Stimulated activated memory B cell treated with anti-CD40 and anti-IgM and Interleukin-4, amounts not matched to agents 10 μg/mL and 1 μg/mL and 100 μg/mL, for 72 hours (primary cell): ENCODE measurements at regions not wholly inside any gene's neighbourhood (a gene's known extent, or its start where the extent isn't known, plus 50 kb on each side); places are given as distances from the start of the nearest gene placed in this dataset.
A peak's percentile ranks its signal among the peaks of the same experiment; 100 is the strongest.

ENCODE experiments used
- ATAC-seq: fragments of 150-1000 bp; cut with Tn5 transposase; 2 replicates; pipeline ENCODE4 v1.10.0; 2021
- H3K27ac Mint-ChIP-seq: one replicate; pipeline ENCODE4 v1.8.0; 2022; ENCODE audit warnings: mild to moderate bottlenecking, mixed read lengths
- H3K27me3 Mint-ChIP-seq: one replicate; pipeline ENCODE4 v1.8.0; 2022; ENCODE audit warnings: mixed read lengths
- H3K36me3 Mint-ChIP-seq: one replicate; pipeline ENCODE4 v1.8.0; 2022; ENCODE audit warnings: mixed read lengths
- H3K4me1 Mint-ChIP-seq: one replicate; pipeline ENCODE4 v1.8.0; 2022; ENCODE audit warnings: mixed read lengths
- H3K4me3 Mint-ChIP-seq: one replicate; pipeline ENCODE4 v1.8.0; 2022; ENCODE audit warnings: mild to moderate bottlenecking, moderate library complexity, mixed read lengths
- H3K9me3 Mint-ChIP-seq: one replicate; pipeline ENCODE4 v1.8.0; 2022; ENCODE audit warnings: mixed read lengths

GRCh38 chr1:208600456-208601190, 356.4 kb upstream of the PLXNA2 start:
- ATAC-seq = no peak
- Mint-ChIP-seq H3K27ac (no peak overlapping the region), H3K36me3 (no peaks in the 10 kb centered on the region), H3K4me3 (no peak overlapping the region), H3K27me3 (no peaks in the 10 kb centered on the region), H3K4me1 (peaks cover 7% of the 10 kb centered on the region), H3K9me3 (no peaks in the 10 kb centered on the region)

- Mint-ChIP-seq H3K9me3 (no peaks in the 10 kb centered on the region), H3K27ac (no peak overlapping the region), H3K4me3 (no peak overlapping the region), H3K4me1 (peaks cover 7% of the 10 kb centered on the region), H3K36me3 (no peaks in the 10 kb centered on the region), H3K27me3 (no peaks in the 10 kb centered on the region)
- no peak for ATAC-seq
These were observed 357.4 kb upstream of the PLXNA2 start for GRCh38 chr1:208601561-208601960.

GRCh38 chr1:208603721-208604120, 359.5 kb upstream of the PLXNA2 start:
- Mint-ChIP-seq H3K36me3 (no peaks in the 10 kb centered on the region), H3K4me1 (peaks cover 7% of the 10 kb centered on the region), H3K9me3 (no peaks in the 10 kb centered on the region), H3K4me3 (no peak overlapping the region), H3K27me3 (no peaks in the 10 kb centered on the region), H3K27ac (no peak overlapping the region)
- ATAC-seq = no peak

- no peak overlapping the region for H3K27ac Mint-ChIP-seq
- H3K27me3 Mint-ChIP-seq = no peaks in the 10 kb centered on the region
- H3K4me1 Mint-ChIP-seq = peaks cover 7% of the 10 kb centered on the region
- peak; percentile 40 for ATAC-seq
- no peaks in the 10 kb centered on the region for H3K36me3 Mint-ChIP-seq
- H3K4me3 Mint-ChIP-seq = no peak overlapping the region
- H3K9me3 Mint-ChIP-seq = no peaks in the 10 kb centered on the region
These were observed 360.1 kb upstream of the PLXNA2 start for GRCh38 chr1:208604295-208604694.

GRCh38 chr1:208606959-208607358, 362.8 kb upstream of the PLXNA2 start:
- ATAC-seq = no peak
- Mint-ChIP-seq H3K4me1 (peaks cover 7% of the 10 kb centered on the region), H3K4me3 (no peak overlapping the region), H3K36me3 (no peaks in the 10 kb centered on the region), H3K9me3 (no peaks in the 10 kb centered on the region), H3K27me3 (no peaks in the 10 kb centered on the region), H3K27ac (no peak overlapping the region)

- ATAC-seq = no peak
- no peak overlapping the region for H3K4me3 Mint-ChIP-seq
- no peak overlapping the region for H3K27ac Mint-ChIP-seq
- peaks cover 7% of the 10 kb centered on the region for H3K4me1 Mint-ChIP-seq
- no peaks in the 10 kb centered on the region for H3K9me3 Mint-ChIP-seq
- H3K27me3 Mint-ChIP-seq = no peaks in the 10 kb centered on the region
- H3K36me3 Mint-ChIP-seq = no peaks in the 10 kb centered on the region
These were observed 363.4 kb upstream of the PLXNA2 start for GRCh38 chr1:208607616-208608015.

GRCh38 chr1:208614610-208615009, 370.4 kb upstream of the PLXNA2 start:
- Mint-ChIP-seq H3K27me3 (no peaks in the 10 kb centered on the region), H3K4me1 (no peaks in the 10 kb centered on the region), H3K36me3 (no peaks in the 10 kb centered on the region), H3K9me3 (peaks cover 3% of the 10 kb centered on the region), H3K27ac (no peak overlapping the region), H3K4me3 (no peak overlapping the region)
- ATAC-seq = no peak

- H3K36me3 Mint-ChIP-seq = no peaks in the 10 kb centered on the region
- H3K27me3 Mint-ChIP-seq = no peaks in the 10 kb centered on the region
- peaks cover 9% of the 10 kb centered on the region for H3K9me3 Mint-ChIP-seq
- no peak for ATAC-seq
- no peak overlapping the region for H3K4me3 Mint-ChIP-seq
- H3K27ac Mint-ChIP-seq = no peak overlapping the region
- no peaks in the 10 kb centered on the region for H3K4me1 Mint-ChIP-seq
These were observed 371.2 kb upstream of the PLXNA2 start for GRCh38 chr1:208615371-208615770.

GRCh38 chr1:208616776-208617175, 372.6 kb upstream of the PLXNA2 start:
- no peaks in the 10 kb centered on the region for H3K36me3 Mint-ChIP-seq
- no peak for ATAC-seq

GRCh38 chr1:208628022-208628914, 384.1 kb upstream of the PLXNA2 start:
- Mint-ChIP-seq H3K4me3 (no peak overlapping the region), H3K9me3 (peaks cover 7% of the 10 kb centered on the region), H3K27me3 (no peaks in the 10 kb centered on the region), H3K36me3 (no peaks in the 10 kb centered on the region), H3K27ac (no peak overlapping the region), H3K4me1 (no peaks in the 10 kb centered on the region)
- no peak for ATAC-seq

More at GRCh38 chr1:208616776-208617175, 372.6 kb upstream of the PLXNA2 start:
- Mint-ChIP-seq H3K4me3 (no peak overlapping the region), H3K9me3 (peaks cover 11% of the 10 kb centered on the region), H3K4me1 (no peaks in the 10 kb centered on the region), H3K27me3 (no peaks in the 10 kb centered on the region), H3K27ac (no peak overlapping the region)

GRCh38 chr1:208631092-208631491, 386.9 kb upstream of the PLXNA2 start:
- Mint-ChIP-seq H3K27me3 (no peaks in the 10 kb centered on the region), H3K36me3 (no peaks in the 10 kb centered on the region), H3K4me1 (no peaks in the 10 kb centered on the region), H3K27ac (no peak overlapping the region), H3K9me3 (no peaks in the 10 kb centered on the region), H3K4me3 (no peak overlapping the region)
- ATAC-seq = no peak

GRCh38 chr1:208631506-208631905, 387.3 kb upstream of the PLXNA2 start:
- no peak overlapping the region for H3K4me3 Mint-ChIP-seq
- H3K27me3 Mint-ChIP-seq = no peaks in the 10 kb centered on the region
- no peaks in the 10 kb centered on the region for H3K4me1 Mint-ChIP-seq
- H3K36me3 Mint-ChIP-seq = no peaks in the 10 kb centered on the region
- H3K9me3 Mint-ChIP-seq = no peaks in the 10 kb centered on the region
- no peak overlapping the region for H3K27ac Mint-ChIP-seq
- ATAC-seq = no peak

- Mint-ChIP-seq H3K27ac (no peak overlapping the region), H3K27me3 (peaks cover 10% of the 10 kb centered on the region), H3K4me1 (no peaks in the 10 kb centered on the region), H3K4me3 (no peak overlapping the region), H3K36me3 (no peaks in the 10 kb centered on the region), H3K9me3 (no peaks in the 10 kb centered on the region)
- ATAC-seq = no peak
These were observed 390.4 kb upstream of the PLXNA2 start for GRCh38 chr1:208634346-208635140.

GRCh38 chr1:208637181-208637580, 393.0 kb upstream of the PLXNA2 start:
- H3K4me1 Mint-ChIP-seq = no peaks in the 10 kb centered on the region
- no peak for ATAC-seq
- no peak overlapping the region for H3K4me3 Mint-ChIP-seq
- H3K9me3 Mint-ChIP-seq = no peaks in the 10 kb centered on the region
- H3K36me3 Mint-ChIP-seq = no peaks in the 10 kb centered on the region
- peaks cover 10% of the 10 kb centered on the region for H3K27me3 Mint-ChIP-seq
- no peak overlapping the region for H3K27ac Mint-ChIP-seq

- H3K4me1 Mint-ChIP-seq = no peaks in the 10 kb centered on the region
- H3K4me3 Mint-ChIP-seq = no peak overlapping the region
- H3K27me3 Mint-ChIP-seq = peaks cover 10% of the 10 kb centered on the region
- no peak overlapping the region for H3K27ac Mint-ChIP-seq
- H3K36me3 Mint-ChIP-seq = no peaks in the 10 kb centered on the region
- no peaks in the 10 kb centered on the region for H3K9me3 Mint-ChIP-seq
- ATAC-seq = no peak
These were observed 395.2 kb upstream of the PLXNA2 start for GRCh38 chr1:208639382-208639781.
